Activated B cell treated with CpG ODN at 0.5 μM for 24 hours (primary cell): ENCODE measurements at regions not wholly inside any gene's neighbourhood (a gene's known extent, or its start where the extent isn't known, plus 50 kb on each side); places are given as distances from the start of the nearest gene placed in this dataset.
A peak's percentile ranks its signal among the peaks of the same experiment; 100 is the strongest.
"Not testable (repeated sequence)": the region's sequence is repeated elsewhere in the genome, so short reads cannot be mapped to it uniquely, and the experiment has no call there.

Source experiments
- ATAC-seq: fragments of 200-7000 bp; cut with Tn5 transposase; one replicate; pipeline ENCODE4 v1.10.0; 2021; ENCODE audit warnings: low read depth, mild to moderate bottlenecking, moderate library complexity
- CTCF ChIA-PET: fragments of 350-600 bp; sonication (Branson Sonifier 250); formaldehyde crosslinking; loops from one replicate; lab custom pipeline; 2021; ENCODE audit warnings: antibody characterized with exemption; lab: Charles Lee
- POLR2A ChIA-PET: fragments of 350-600 bp; sonication (Branson Sonifier 250); formaldehyde crosslinking; loops from one replicate; lab custom pipeline; 2021; ENCODE audit warnings: antibody characterized with exemption; lab: Charles Lee
- DNase-seq: peaks from one replicate; pipeline ENCODE4 v3.0.0; 2022
- H3K27ac Mint-ChIP-seq: one replicate; pipeline ENCODE4 v1.8.0; 2020; ENCODE audit warnings: mixed read lengths
- H3K27me3 Mint-ChIP-seq: one replicate; pipeline ENCODE4 v1.8.0; 2021; ENCODE audit warnings: mixed read lengths
- H3K36me3 Mint-ChIP-seq: one replicate; pipeline ENCODE4 v1.8.0; 2021; ENCODE audit warnings: low read depth, mixed read lengths
- H3K4me1 Mint-ChIP-seq: one replicate; pipeline ENCODE4 v1.8.0; 2021; ENCODE audit warnings: mixed read lengths
- H3K4me3 Mint-ChIP-seq: one replicate; pipeline ENCODE4 v1.8.0; 2020; ENCODE audit warnings: mild to moderate bottlenecking, mixed read lengths
- H3K9me3 Mint-ChIP-seq: one replicate; pipeline ENCODE4 v1.8.0; 2020; ENCODE audit warnings: mixed read lengths
- CTCF ChIP-seq: fragments of 200-600 bp; IDR thresholded peaks from one replicate; pipeline ENCODE4 v1.8.0; 2022; ENCODE audit warnings: antibody characterized with exemption, mild to moderate bottlenecking
- intact Hi-C: fragments of 100-400 bp; cut with micrococcal nuclease; formaldehyde crosslinking; loops from one replicate; pipeline ENCODE4 v1.15.1; 2024

- intact Hi-C loops = no loop called here
- no peaks in the 10 kb centered on the region for H3K9me3 Mint-ChIP-seq
- TF ChIP-seq CTCF = no peak
- H3K4me3 Mint-ChIP-seq = no peak overlapping the region
- no peaks in the 10 kb centered on the region for H3K36me3 Mint-ChIP-seq
- ChIA-PET POLR2A (no interaction called here), CTCF (no interaction called here)
- no peaks in the 10 kb centered on the region for H3K27me3 Mint-ChIP-seq
- ATAC-seq = no peak
- no peak for DNase-seq
- H3K27ac Mint-ChIP-seq = no peak overlapping the region
- peaks cover 2% of the 10 kb centered on the region for H3K4me1 Mint-ChIP-seq
Observed at GRCh38 chr6:3966426-3966825, 112.5 kb downstream of the FAM217A start.

- no peak overlapping the region for H3K4me3 Mint-ChIP-seq
- intact Hi-C loops = loop anchor here (10.0 kb wide), 1 partner anchor 115 kb away; no protein-coding TSS in a partner anchor
- no peaks in the 10 kb centered on the region for H3K9me3 Mint-ChIP-seq
- H3K4me1 Mint-ChIP-seq = peaks cover 2% of the 10 kb centered on the region
- DNase-seq (no peak), ATAC-seq (no peak)
- CTCF ChIA-PET = interaction anchor here (3.2 kb wide), 1 partner anchor 8 kb away, joined by 13 read pairs; no protein-coding TSS in a partner anchor
- H3K27me3 Mint-ChIP-seq = peaks cover 2% of the 10 kb centered on the region
- no peaks in the 10 kb centered on the region for H3K36me3 Mint-ChIP-seq
- no peak overlapping the region for H3K27ac Mint-ChIP-seq
- no peak for TF ChIP-seq CTCF
- POLR2A ChIA-PET = no interaction called here
Observed at GRCh38 chr6:3970097-3970496, 108.8 kb downstream of the FAM217A start.

GRCh38 chr6:3973152-3973551 is 105.8 kb downstream of the FAM217A start:
- CTCF ChIA-PET, H3K9me3 Mint-ChIP-seq: not testable (repeated sequence)

GRCh38 chr6:3977875-3978711 is 100.8 kb downstream of the FAM217A start:
- no peak for DNase-seq
- peaks cover 3% of the 10 kb centered on the region for H3K9me3 Mint-ChIP-seq
- peaks cover 9% of the 10 kb centered on the region for H3K36me3 Mint-ChIP-seq
- intact Hi-C loops = loop anchor here (1.0 to 10.0 kb wide), 3 partner anchors 123 to 699 kb away; no protein-coding TSS in a partner anchor
- peaks cover 5% of the 10 kb centered on the region for H3K4me1 Mint-ChIP-seq
- ChIA-PET POLR2A (no interaction called here), CTCF (interaction anchor here (0.6 to 3.0 kb wide), 27 partner anchors 9 to 720 kb away, joined by 3 to 38 read pairs (median 4); partner anchors contain the start of gene FAM50B)
- TF ChIP-seq CTCF = no peak
- peaks cover 4% of the 10 kb centered on the region for H3K27me3 Mint-ChIP-seq
- ATAC-seq = peak; percentile 96
- H3K4me3 Mint-ChIP-seq = no peak overlapping the region
- no peak overlapping the region for H3K27ac Mint-ChIP-seq

More at GRCh38 chr6:3973152-3973551, 105.8 kb downstream of the FAM217A start:
- H3K4me3 Mint-ChIP-seq, DNase-seq, POLR2A ChIA-PET, H3K4me1 Mint-ChIP-seq, H3K36me3 Mint-ChIP-seq, H3K27ac Mint-ChIP-seq, ATAC-seq, H3K27me3 Mint-ChIP-seq: not testable (repeated sequence)
- intact Hi-C loops = loop anchor here (10.0 kb wide), 1 partner anchor 118 kb away; no protein-coding TSS in a partner anchor

GRCh38 chr6:3978966-3979365 is 100.0 kb downstream of the FAM217A start:
- ChIA-PET CTCF (interaction anchor here (1.0 to 3.0 kb wide), 18 partner anchors 8 to 705 kb away, joined by 3 to 38 read pairs (median 7); partner anchors contain the start of gene FAM50B), POLR2A (interaction anchor here (0.7 kb wide), 1 partner anchor 237 kb away, joined by 3 read pairs; no protein-coding TSS in a partner anchor)
- not testable (repeated sequence) for H3K4me1 Mint-ChIP-seq, H3K4me3 Mint-ChIP-seq, H3K9me3 Mint-ChIP-seq, ATAC-seq, H3K27me3 Mint-ChIP-seq, DNase-seq, H3K27ac Mint-ChIP-seq
- intact Hi-C loops = loop anchor here (1.0 to 10.0 kb wide), 3 partner anchors 124 to 700 kb away; no protein-coding TSS in a partner anchor
- peaks cover 12% of the 10 kb centered on the region for H3K36me3 Mint-ChIP-seq

GRCh38 chr6:3981917-3982316 is 97.0 kb downstream of the FAM217A start:
- Mint-ChIP-seq H3K4me1 (peaks cover 5% of the 10 kb centered on the region), H3K9me3 (peaks cover 3% of the 10 kb centered on the region), H3K27ac (no peak overlapping the region), H3K36me3 (peaks cover 12% of the 10 kb centered on the region), H3K27me3 (peaks cover 2% of the 10 kb centered on the region), H3K4me3 (no peak overlapping the region)
- intact Hi-C loops = no loop called here
- no peak for TF ChIP-seq CTCF
- POLR2A ChIA-PET = no interaction called here
- CTCF ChIA-PET = no interaction called here
- ATAC-seq (no peak), DNase-seq (no peak)
